Fibroblast of lung (primary cell): ENCODE measurements at regions not wholly inside any gene's neighbourhood (a gene's known extent, or its start where the extent isn't known, plus 50 kb on each side); places are given as distances from the start of the nearest gene placed in this dataset.

Source experiments
- DNase-seq, 2 donors: peaks; one replicate each; pipeline versions ENCODE4 v3.0.0 to v3.0.0-alpha.2; 2010; ENCODE audit warnings: low read depth in 2 of 2
- H2AFZ ChIP-seq: 2 replicates; pipeline ENCODE4 v1.5.1; 2012; ENCODE audit warnings: low read length, control low read depth, inconsistent platforms
- H3K27ac ChIP-seq: 2 replicates; pipeline ENCODE4 v1.5.1; 2011; ENCODE audit warnings: low read length, control low read depth; ENCODE audit not compliant: insufficient read depth
- H3K27me3 ChIP-seq: 2 replicates; pipeline ENCODE4 v1.5.1; 2011; ENCODE audit warnings: mild to moderate bottlenecking, low read length; ENCODE audit not compliant: control insufficient read depth, insufficient read depth
- H3K36me3 ChIP-seq: 2 replicates; pipeline ENCODE4 v1.5.1; 2011; ENCODE audit warnings: low read length; ENCODE audit not compliant: control insufficient read depth, insufficient read depth
- H3K4me1 ChIP-seq: 2 replicates; pipeline ENCODE4 v1.5.1; 2011; ENCODE audit warnings: low read length; ENCODE audit not compliant: control insufficient read depth, insufficient read depth; ENCODE audit errors: extremely low read depth
- H3K4me2 ChIP-seq: 2 replicates; pipeline ENCODE4 v1.5.1; 2011; ENCODE audit warnings: low read length, control low read depth; ENCODE audit not compliant: insufficient read depth; ENCODE audit errors: extremely low read depth
- H3K4me3 ChIP-seq, 4 experiments: fragments of 200-600 bp in 1 of 4; sonication (generic) in 1 of 4; replicated peaks in 1 of 4; 2 replicates each; pipeline ENCODE4 v1.5.1; 2011 to 2016; ENCODE audit warnings: low read length in 4 of 4, low read depth in 3 of 4, mild to moderate bottlenecking in 3 of 4, control low read depth in 2 of 4, inconsistent platforms in 1 of 4, mixed read lengths in 1 of 4; ENCODE audit not compliant: insufficient read depth in 1 of 4; ENCODE audit errors: control extremely low read depth in 1 of 4
- H3K79me2 ChIP-seq: 2 replicates; pipeline ENCODE4 v1.5.1; 2012; ENCODE audit warnings: mild to moderate bottlenecking, low read length, inconsistent platforms; ENCODE audit not compliant: control insufficient read depth, insufficient read depth
- H3K9ac ChIP-seq: 2 replicates; pipeline ENCODE4 v1.5.1; 2011; ENCODE audit warnings: mild to moderate bottlenecking, low read length, control low read depth; ENCODE audit not compliant: insufficient read depth
- H3K9me3 ChIP-seq: 2 replicates; pipeline ENCODE4 v1.5.1; 2012; ENCODE audit warnings: low read depth, low read length; ENCODE audit not compliant: control insufficient read depth, insufficient read depth
- H4K20me1 ChIP-seq: 2 replicates; pipeline ENCODE4 v1.5.1; 2011; ENCODE audit warnings: low read length; ENCODE audit not compliant: control insufficient read depth, insufficient read depth; ENCODE audit errors: extremely low read depth
- CTCF ChIP-seq, 2 donors: IDR thresholded peaks in 1 of 2; conservative IDR thresholded peaks in 1 of 2; 1 replicate in 1 of 2; 2 replicates in 1 of 2; pipeline ENCODE4 v1.5.1; 2011 to 2012; ENCODE audit warnings: low read length in 2 of 2, control low read depth in 1 of 2, inconsistent platforms in 1 of 2, low read depth in 1 of 2, mild to moderate bottlenecking in 1 of 2
- EZH2 ChIP-seq: IDR thresholded peaks from 2 replicates; pipeline ENCODE4 v1.5.1; 2012; ENCODE audit warnings: low read length, control low read depth, mild to moderate bottlenecking; ENCODE audit errors: missing control alignments

GRCh38 chr21:17725339-17725738, 93.8 kb downstream of the C21orf91 start:
- no peak for TF ChIP-seq EZH2
- no peak for TF ChIP-seq CTCF (conservative IDR thresholded peaks at IDR 0.05 in 1 of 2, IDR thresholded peaks at IDR 0.05 in 1 of 2; ENCODE audit: low read depth in 1 of 2, low read length in 2 of 2)
- Histone ChIP-seq H3K9me3 (no peaks in the 10 kb centered on the region), H3K27me3 (no peaks in the 10 kb centered on the region), H3K36me3 (no peaks in the 10 kb centered on the region), H3K9ac (no peak overlapping the region), H3K79me2 (no peaks in the 10 kb centered on the region), H3K27ac (no peak overlapping the region), H4K20me1 (no peaks in the 10 kb centered on the region), H3K4me2 (no peak overlapping the region), H2AFZ (no peak overlapping the region), H3K4me1 (no peaks in the 10 kb centered on the region), H3K4me3 (no peak overlapping the region)
- no peak for DNase-seq

- Histone ChIP-seq H3K4me2 (no peak overlapping the region), H3K4me1 (no peaks in the 10 kb centered on the region), H3K9ac (no peak overlapping the region), H4K20me1 (no peaks in the 10 kb centered on the region), H3K9me3 (no peaks in the 10 kb centered on the region), H3K4me3 (no peak overlapping the region), H2AFZ (no peak overlapping the region), H3K79me2 (no peaks in the 10 kb centered on the region), H3K27me3 (no peaks in the 10 kb centered on the region), H3K27ac (no peak overlapping the region), H3K36me3 (no peaks in the 10 kb centered on the region)
- no peak for DNase-seq
- no peak for TF ChIP-seq CTCF (conservative IDR thresholded peaks at IDR 0.05 in 1 of 2, IDR thresholded peaks at IDR 0.05 in 1 of 2; ENCODE audit: low read depth in 1 of 2, low read length in 2 of 2)
- TF ChIP-seq EZH2, result no peak
Observed at GRCh38 chr21:17712887-17713286, 100.2 kb upstream of the BTG3 start.

GRCh38 chr21:17711896-17712295, 99.2 kb upstream of the BTG3 start:
- Histone ChIP-seq H3K79me2 (no peaks in the 10 kb centered on the region), H3K27ac (no peak overlapping the region), H3K4me1 (no peaks in the 10 kb centered on the region), H3K36me3 (no peaks in the 10 kb centered on the region), H4K20me1 (no peaks in the 10 kb centered on the region), H3K4me3 (no peak overlapping the region), H2AFZ (no peak overlapping the region), H3K4me2 (no peak overlapping the region), H3K27me3 (no peaks in the 10 kb centered on the region), H3K9ac (no peak overlapping the region), H3K9me3 (no peaks in the 10 kb centered on the region)
- DNase-seq, result no peak
- TF ChIP-seq EZH2 (no peak), CTCF (conservative IDR thresholded peaks at IDR 0.05 in 1 of 2, IDR thresholded peaks at IDR 0.05 in 1 of 2; ENCODE audit: low read depth in 1 of 2, low read length in 2 of 2) (no peak)
